ENCODE measurements at regions not wholly inside any gene's neighbourhood (a gene's known extent, or its start where the extent isn't known, plus 50 kb on each side); places are given as distances from the start of the nearest gene placed in this dataset.

GRCh38 chr2:147632198-147632597 lies 212.6 kb upstream of the ACVR2A start:
- H3K4me3 ChIP-seq (ENCODE audit: control insufficient read depth, low read depth, low read length) = no peak overlapping the region
- TF ChIP-seq CTCF (IDR thresholded peaks at IDR 0.05; ENCODE audit: control insufficient read depth, insufficient read depth, low read depth, low read length, missing control alignments) = no peak
- no peak for DNase-seq (ENCODE audit: low read depth)

DNA sequence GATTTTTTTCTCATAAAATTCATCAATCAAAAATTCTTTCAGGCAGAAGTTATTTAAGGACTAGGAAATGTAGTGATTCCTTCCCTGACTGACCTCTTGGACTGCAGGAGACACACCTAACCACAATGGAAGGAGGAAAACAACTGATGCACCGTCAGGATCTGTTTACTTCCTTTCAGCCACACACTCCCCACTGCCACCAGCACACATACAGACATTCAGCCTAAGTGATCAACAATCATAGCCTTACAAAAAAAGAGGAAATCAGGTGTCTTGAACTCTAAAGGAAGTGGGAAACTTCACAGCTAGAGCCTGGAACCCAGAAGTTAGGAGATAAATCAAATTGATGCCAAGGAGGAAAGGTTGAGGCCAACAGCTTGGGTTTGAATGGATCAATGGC lies 213.5 kb upstream of the ACVR2A start:
- no peak overlapping the region for H3K4me3 ChIP-seq (ENCODE audit: control insufficient read depth, low read depth, low read length)
- no peak for DNase-seq (ENCODE audit: low read depth)
- no peak for TF ChIP-seq CTCF (IDR thresholded peaks at IDR 0.05; ENCODE audit: control insufficient read depth, insufficient read depth, low read depth, low read length, missing control alignments)

- no peak for TF ChIP-seq CTCF (IDR thresholded peaks at IDR 0.05; ENCODE audit: control insufficient read depth, insufficient read depth, low read depth, low read length, missing control alignments)
- H3K4me3 ChIP-seq (ENCODE audit: control insufficient read depth, low read depth, low read length) = no peak overlapping the region
- DNase-seq (ENCODE audit: low read depth) = no peak
Measured at GRCh38 chr2:147630585-147630984, 214.2 kb upstream of the ACVR2A start.

- no peak for DNase-seq (ENCODE audit: low read depth)
- TF ChIP-seq CTCF (IDR thresholded peaks at IDR 0.05; ENCODE audit: control insufficient read depth, insufficient read depth, low read depth, low read length, missing control alignments) = no peak
- H3K4me3 ChIP-seq (ENCODE audit: control insufficient read depth, low read depth, low read length) = no peak overlapping the region
Measured at GRCh38 chr2:147628971-147629421, 215.8 kb upstream of the ACVR2A start.

GRCh38 chr2:147623328-147623727 lies 221.5 kb upstream of the ACVR2A start:
- no peak overlapping the region for H3K4me3 ChIP-seq (ENCODE audit: control insufficient read depth, low read depth, low read length)
- DNase-seq (ENCODE audit: low read depth) = no peak
- no peak for TF ChIP-seq CTCF (IDR thresholded peaks at IDR 0.05; ENCODE audit: control insufficient read depth, insufficient read depth, low read depth, low read length, missing control alignments)

DNA sequence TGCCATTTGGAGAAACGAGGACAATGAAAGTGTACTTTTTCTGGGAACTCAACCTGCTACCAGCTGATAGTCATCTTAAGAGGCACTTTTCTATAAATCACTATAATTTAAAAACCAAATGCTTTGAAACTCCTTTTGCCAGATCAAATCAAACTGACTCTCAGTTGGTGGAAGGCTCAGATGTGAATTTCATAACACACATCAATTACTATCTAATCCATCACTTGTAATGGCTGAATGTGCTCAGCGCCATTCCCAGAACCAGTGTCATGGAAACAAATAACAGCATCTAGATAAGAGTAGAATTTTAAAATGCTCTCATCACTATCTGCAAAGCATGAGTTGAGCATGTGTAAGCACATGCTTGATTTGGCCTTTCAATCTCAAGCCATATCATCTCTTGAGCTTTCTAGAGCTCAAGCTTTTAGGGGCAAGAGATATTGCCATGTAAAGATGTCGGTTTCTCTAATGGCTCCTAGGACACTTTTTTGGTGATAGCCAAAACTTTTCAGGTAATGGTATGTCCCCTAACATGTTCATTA lies 223.1 kb upstream of the ACVR2A start:
- no peak for DNase-seq (ENCODE audit: low read depth)
- no peak overlapping the region for H3K4me3 ChIP-seq (ENCODE audit: control insufficient read depth, low read depth, low read length)
- no peak for TF ChIP-seq CTCF (IDR thresholded peaks at IDR 0.05; ENCODE audit: control insufficient read depth, insufficient read depth, low read depth, low read length, missing control alignments)

DNA sequence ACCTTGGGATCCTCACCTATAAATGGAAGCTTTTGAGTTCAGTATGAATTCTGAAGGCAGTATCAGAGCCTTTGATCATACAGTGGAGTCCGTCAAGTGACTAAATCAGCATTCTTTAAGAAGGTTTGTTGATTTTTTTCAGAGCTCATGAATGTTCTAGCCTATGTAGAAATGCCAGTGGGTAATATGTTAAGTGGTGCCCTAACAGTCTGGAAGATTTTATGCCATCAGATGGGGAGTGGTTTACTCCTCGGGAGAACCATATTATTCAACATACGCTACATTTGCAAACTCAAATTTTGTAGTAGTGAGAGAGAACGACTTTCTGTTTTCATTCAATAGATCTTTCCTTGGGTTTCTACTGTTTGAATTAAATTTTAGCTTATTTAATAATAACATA lies 225.0 kb upstream of the ACVR2A start:
- no peak for TF ChIP-seq CTCF (IDR thresholded peaks at IDR 0.05; ENCODE audit: control insufficient read depth, insufficient read depth, low read depth, low read length, missing control alignments)
- DNase-seq (ENCODE audit: low read depth) = no peak
- H3K4me3 ChIP-seq (ENCODE audit: control insufficient read depth, low read depth, low read length) = no peak overlapping the region
